ENCODE measurements at regions not wholly inside any gene's neighbourhood (a gene's known extent, or its start where the extent isn't known, plus 50 kb on each side); places are given as distances from the start of the nearest gene placed in this dataset.

- no peaks in the 10 kb centered on the region for H3F3A ChIP-seq (replicated peaks; ENCODE audit: low read depth)
- Mint-ChIP-seq H3K27me3 (ENCODE audit: insufficient read depth, low read depth, poor library complexity) (no peaks in the 10 kb centered on the region), H3K27ac (no peak overlapping the region), H3K9me3 (no peaks in the 10 kb centered on the region), H3K36me3 (ENCODE audit: low read depth) (no peaks in the 10 kb centered on the region), H3K4me3 (no peak overlapping the region), H3K4me1 (no peaks in the 10 kb centered on the region)
- DNase-seq (ENCODE audit: low spot score) (no peak), ATAC-seq (no peak)
- TF ChIP-seq ETS1 (IDR thresholded peaks at IDR 0.05) (no peak), EZH2phosphoT487 (IDR thresholded peaks at IDR 0.05; ENCODE audit: unreplicated experiment) (no peak), POLR2AphosphoS5 (IDR thresholded peaks at IDR 0.05; ENCODE audit: low read depth) (no peak), CTCF (conservative IDR thresholded peaks at IDR 0.05; ENCODE audit: low read depth in 2 of 2) (no peak), REST (IDR thresholded peaks at IDR 0.05; ENCODE audit: unreplicated experiment) (no peak), NANOG (IDR thresholded peaks at IDR 0.05; ENCODE audit: borderline replicate concordance) (no peak), ZNF114 (CRISPR knock-in tag; IDR thresholded peaks at IDR 0.05) (no peak), ZNF462 (CRISPR knock-in tag; IDR thresholded peaks at IDR 0.05) (no peak), EZH2 (IDR thresholded peaks at IDR 0.05; ENCODE audit: low read depth, unreplicated experiment) (no peak), CREB1 (CRISPR knock-in tag; IDR thresholded peaks at IDR 0.05; ENCODE audit: low read depth) (no peak), ZNF331 (CRISPR knock-in tag; IDR thresholded peaks at IDR 0.05; ENCODE audit: low read depth) (no peak), STAT1 (IDR thresholded peaks at IDR 0.05; ENCODE audit: unreplicated experiment) (no peak), JUNB (IDR thresholded peaks at IDR 0.05; ENCODE audit: unreplicated experiment) (no peak)
- H3K79me2 ChIP-seq (replicated peaks; ENCODE audit: insufficient read depth) = no peaks in the 10 kb centered on the region
- H4K20me1 ChIP-seq (replicated peaks; ENCODE audit: insufficient read depth) = no peaks in the 10 kb centered on the region
- H3K4me3 ChIP-seq = no peak overlapping the region
- H3K4me1 ChIP-seq (ENCODE audit: insufficient read depth) = no peaks in the 10 kb centered on the region
- H3K36me3 ChIP-seq (ENCODE audit: insufficient read depth) = no peaks in the 10 kb centered on the region
- H3K9me2 ChIP-seq (ENCODE audit: insufficient read depth) = no peaks in the 10 kb centered on the region
- H3K4me2 ChIP-seq = no peak overlapping the region
- H3K27ac ChIP-seq (ENCODE audit: low read depth) = no peak overlapping the region
- H3K27me3 ChIP-seq (ENCODE audit: insufficient read depth) = no peaks in the 10 kb centered on the region
- no peak overlapping the region for H2AFZ ChIP-seq
Observed at GRCh38 chr9:1386420-1386819, 336.3 kb downstream of the DMRT2 start.

Data from GM23338 (cell line).